ENCODE measurements at regions not wholly inside any gene's neighbourhood (a gene's known extent, or its start where the extent isn't known, plus 50 kb on each side); places are given as distances from the start of the nearest gene placed in this dataset.

DNA sequence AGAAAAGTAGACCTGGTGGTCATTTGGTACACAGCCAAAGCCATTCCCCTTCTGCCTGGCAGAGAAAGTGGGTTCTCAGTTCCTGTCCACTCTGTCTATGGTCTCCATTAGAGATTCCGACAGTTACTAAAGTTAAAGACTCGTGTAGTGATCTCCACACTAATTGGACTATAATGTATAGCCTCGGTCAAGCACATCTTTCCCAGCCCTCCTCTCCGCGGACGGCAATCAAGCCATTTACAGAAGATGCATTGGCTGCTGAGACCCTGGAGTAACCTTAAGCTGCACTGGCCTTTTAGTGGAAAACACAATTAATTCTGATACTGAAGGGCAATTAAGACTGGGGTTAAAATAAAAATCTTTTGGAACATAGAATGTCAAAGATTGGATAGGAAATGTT is 865.3 kb downstream of the MCTP2 start (continued):
- TF ChIP-seq, protein P1, sequence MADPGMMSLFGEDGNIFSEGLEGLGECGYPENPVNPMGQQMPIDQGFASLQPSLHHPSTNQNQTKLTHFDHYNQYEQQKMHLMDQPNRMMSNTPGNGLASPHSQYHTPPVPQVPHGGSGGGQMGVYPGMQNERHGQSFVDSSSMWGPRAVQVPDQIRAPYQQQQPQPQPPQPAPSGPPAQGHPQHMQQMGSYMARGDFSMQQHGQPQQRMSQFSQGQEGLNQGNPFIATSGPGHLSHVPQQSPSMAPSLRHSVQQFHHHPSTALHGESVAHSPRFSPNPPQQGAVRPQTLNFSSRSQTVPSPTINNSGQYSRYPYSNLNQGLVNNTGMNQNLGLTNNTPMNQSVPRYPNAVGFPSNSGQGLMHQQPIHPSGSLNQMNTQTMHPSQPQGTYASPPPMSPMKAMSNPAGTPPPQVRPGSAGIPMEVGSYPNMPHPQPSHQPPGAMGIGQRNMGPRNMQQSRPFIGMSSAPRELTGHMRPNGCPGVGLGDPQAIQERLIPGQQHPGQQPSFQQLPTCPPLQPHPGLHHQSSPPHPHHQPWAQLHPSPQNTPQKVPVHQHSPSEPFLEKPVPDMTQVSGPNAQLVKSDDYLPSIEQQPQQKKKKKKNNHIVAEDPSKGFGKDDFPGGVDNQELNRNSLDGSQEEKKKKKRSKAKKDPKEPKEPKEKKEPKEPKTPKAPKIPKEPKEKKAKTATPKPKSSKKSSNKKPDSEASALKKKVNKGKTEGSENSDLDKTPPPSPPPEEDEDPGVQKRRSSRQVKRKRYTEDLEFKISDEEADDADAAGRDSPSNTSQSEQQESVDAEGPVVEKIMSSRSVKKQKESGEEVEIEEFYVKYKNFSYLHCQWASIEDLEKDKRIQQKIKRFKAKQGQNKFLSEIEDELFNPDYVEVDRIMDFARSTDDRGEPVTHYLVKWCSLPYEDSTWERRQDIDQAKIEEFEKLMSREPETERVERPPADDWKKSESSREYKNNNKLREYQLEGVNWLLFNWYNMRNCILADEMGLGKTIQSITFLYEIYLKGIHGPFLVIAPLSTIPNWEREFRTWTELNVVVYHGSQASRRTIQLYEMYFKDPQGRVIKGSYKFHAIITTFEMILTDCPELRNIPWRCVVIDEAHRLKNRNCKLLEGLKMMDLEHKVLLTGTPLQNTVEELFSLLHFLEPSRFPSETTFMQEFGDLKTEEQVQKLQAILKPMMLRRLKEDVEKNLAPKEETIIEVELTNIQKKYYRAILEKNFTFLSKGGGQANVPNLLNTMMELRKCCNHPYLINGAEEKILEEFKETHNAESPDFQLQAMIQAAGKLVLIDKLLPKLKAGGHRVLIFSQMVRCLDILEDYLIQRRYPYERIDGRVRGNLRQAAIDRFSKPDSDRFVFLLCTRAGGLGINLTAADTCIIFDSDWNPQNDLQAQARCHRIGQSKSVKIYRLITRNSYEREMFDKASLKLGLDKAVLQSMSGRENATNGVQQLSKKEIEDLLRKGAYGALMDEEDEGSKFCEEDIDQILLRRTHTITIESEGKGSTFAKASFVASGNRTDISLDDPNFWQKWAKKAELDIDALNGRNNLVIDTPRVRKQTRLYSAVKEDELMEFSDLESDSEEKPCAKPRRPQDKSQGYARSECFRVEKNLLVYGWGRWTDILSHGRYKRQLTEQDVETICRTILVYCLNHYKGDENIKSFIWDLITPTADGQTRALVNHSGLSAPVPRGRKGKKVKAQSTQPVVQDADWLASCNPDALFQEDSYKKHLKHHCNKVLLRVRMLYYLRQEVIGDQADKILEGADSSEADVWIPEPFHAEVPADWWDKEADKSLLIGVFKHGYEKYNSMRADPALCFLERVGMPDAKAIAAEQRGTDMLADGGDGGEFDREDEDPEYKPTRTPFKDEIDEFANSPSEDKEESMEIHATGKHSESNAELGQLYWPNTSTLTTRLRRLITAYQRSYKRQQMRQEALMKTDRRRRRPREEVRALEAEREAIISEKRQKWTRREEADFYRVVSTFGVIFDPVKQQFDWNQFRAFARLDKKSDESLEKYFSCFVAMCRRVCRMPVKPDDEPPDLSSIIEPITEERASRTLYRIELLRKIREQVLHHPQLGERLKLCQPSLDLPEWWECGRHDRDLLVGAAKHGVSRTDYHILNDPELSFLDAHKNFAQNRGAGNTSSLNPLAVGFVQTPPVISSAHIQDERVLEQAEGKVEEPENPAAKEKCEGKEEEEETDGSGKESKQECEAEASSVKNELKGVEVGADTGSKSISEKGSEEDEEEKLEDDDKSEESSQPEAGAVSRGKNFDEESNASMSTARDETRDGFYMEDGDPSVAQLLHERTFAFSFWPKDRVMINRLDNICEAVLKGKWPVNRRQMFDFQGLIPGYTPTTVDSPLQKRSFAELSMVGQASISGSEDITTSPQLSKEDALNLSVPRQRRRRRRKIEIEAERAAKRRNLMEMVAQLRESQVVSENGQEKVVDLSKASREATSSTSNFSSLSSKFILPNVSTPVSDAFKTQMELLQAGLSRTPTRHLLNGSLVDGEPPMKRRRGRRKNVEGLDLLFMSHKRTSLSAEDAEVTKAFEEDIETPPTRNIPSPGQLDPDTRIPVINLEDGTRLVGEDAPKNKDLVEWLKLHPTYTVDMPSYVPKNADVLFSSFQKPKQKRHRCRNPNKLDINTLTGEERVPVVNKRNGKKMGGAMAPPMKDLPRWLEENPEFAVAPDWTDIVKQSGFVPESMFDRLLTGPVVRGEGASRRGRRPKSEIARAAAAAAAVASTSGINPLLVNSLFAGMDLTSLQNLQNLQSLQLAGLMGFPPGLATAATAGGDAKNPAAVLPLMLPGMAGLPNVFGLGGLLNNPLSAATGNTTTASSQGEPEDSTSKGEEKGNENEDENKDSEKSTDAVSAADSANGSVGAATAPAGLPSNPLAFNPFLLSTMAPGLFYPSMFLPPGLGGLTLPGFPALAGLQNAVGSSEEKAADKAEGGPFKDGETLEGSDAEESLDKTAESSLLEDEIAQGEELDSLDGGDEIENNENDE (IDR thresholded peaks at IDR 0.05; ENCODE audit: insufficient replicate concordance, low read length), result no peak
- TF ChIP-seq RFX5 (IDR thresholded peaks at IDR 0.05; ENCODE audit: borderline replicate concordance, low read depth, low read length), result no peak
- TF ChIP-seq RNF2 (IDR thresholded peaks at IDR 0.05; ENCODE audit: borderline replicate concordance, low read depth, low read length, missing control alignments, poor library complexity, severe bottlenecking), result no peak
- TF ChIP-seq YY1 (IDR thresholded peaks at IDR 0.05; ENCODE audit: low read depth, low read length), result no peak
- TF ChIP-seq JUND (IDR thresholded peaks at IDR 0.05; ENCODE audit: low read length), result no peak
- no peak for TF ChIP-seq SIX5 (IDR thresholded peaks at IDR 0.05; ENCODE audit: low read depth, low read length)
- no peak for TF ChIP-seq BACH1 (IDR thresholded peaks at IDR 0.05; ENCODE audit: low read length)
- TF ChIP-seq CHD2 (IDR thresholded peaks at IDR 0.05; ENCODE audit: low read length), result no peak
- no peak for TF ChIP-seq TAF7 (optimal IDR thresholded peaks at IDR 0.05; ENCODE audit: borderline replicate concordance, low read depth, low read length)
- no peak for TF ChIP-seq TAF1 (IDR thresholded peaks at IDR 0.05; ENCODE audit: low read depth, low read length)
- TF ChIP-seq TEAD4 (IDR thresholded peaks at IDR 0.05; ENCODE audit: low read depth, low read length), result no peak
- TF ChIP-seq NANOG (IDR thresholded peaks at IDR 0.05; ENCODE audit: insufficient read depth, low read depth, low read length, poor library complexity, severe bottlenecking), result no peak
- no peak for TF ChIP-seq ZNF274 (IDR thresholded peaks at IDR 0.05; ENCODE audit: borderline replicate concordance, extremely low read depth, low read length)

Measured in H1 (cell line).